Sigmoid colon (tissue), 4 donors: ENCODE measurements at regions not wholly inside any gene's neighbourhood (a gene's known extent, or its start where the extent isn't known, plus 50 kb on each side); places are given as distances from the start of the nearest gene placed in this dataset.

Experiments used
- EP300 ChIP-seq, 4 donors: sonication (generic); formaldehyde crosslinking; IDR thresholded peaks; one replicate each; pipeline ENCODE4 v1.6.1; 2017; ENCODE audit warnings: antibody characterized with exemption in 4 of 4
- POLR2A ChIP-seq, 2 donors: fragments of 450-650 bp; IDR thresholded peaks; one replicate each; pipeline ENCODE4 v1.6.1; 2016; ENCODE audit warnings: antibody characterized with exemption in 2 of 2, mild to moderate bottlenecking in 2 of 2, moderate library complexity in 2 of 2
- TF ChIP-seq, protein P1 (sequence below), 4 experiments: fragments of 450-650 bp in 3 of 4; fragments of 200-600 bp in 1 of 4; IDR thresholded peaks; one replicate each; pipeline ENCODE4 v1.5.1; 2016 to 2019; ENCODE audit warnings: antibody characterized with exemption in 4 of 4, mild to moderate bottlenecking in 3 of 4, moderate library complexity in 2 of 4

DNA sequence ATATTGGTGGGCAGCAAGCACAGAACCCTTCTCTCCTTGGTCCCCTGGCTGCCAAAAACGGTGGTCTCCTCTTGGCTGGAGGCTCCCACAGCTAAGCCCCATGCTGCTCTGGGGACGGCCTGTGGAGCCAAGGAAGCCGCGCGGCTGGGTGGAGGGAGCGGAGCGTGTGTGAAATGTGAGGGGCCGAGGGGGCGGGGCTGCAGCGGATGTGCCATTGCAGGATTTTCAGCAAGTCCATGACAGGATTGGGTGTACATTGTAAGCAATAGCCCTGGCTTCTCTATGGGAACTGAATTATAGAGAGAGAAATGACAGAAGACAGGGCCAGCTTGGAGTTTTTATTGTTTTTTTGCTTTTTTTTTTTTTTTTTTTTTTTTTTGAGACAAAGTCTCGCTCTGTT, 336.5 kb downstream of the DIRAS2 start:
- TF ChIP-seq, protein P1, sequence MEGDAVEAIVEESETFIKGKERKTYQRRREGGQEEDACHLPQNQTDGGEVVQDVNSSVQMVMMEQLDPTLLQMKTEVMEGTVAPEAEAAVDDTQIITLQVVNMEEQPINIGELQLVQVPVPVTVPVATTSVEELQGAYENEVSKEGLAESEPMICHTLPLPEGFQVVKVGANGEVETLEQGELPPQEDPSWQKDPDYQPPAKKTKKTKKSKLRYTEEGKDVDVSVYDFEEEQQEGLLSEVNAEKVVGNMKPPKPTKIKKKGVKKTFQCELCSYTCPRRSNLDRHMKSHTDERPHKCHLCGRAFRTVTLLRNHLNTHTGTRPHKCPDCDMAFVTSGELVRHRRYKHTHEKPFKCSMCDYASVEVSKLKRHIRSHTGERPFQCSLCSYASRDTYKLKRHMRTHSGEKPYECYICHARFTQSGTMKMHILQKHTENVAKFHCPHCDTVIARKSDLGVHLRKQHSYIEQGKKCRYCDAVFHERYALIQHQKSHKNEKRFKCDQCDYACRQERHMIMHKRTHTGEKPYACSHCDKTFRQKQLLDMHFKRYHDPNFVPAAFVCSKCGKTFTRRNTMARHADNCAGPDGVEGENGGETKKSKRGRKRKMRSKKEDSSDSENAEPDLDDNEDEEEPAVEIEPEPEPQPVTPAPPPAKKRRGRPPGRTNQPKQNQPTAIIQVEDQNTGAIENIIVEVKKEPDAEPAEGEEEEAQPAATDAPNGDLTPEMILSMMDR (IDR thresholded peaks at IDR 0.05), result no peak
- TF ChIP-seq POLR2A (IDR thresholded peaks at IDR 0.05), result no peak
- no peak for TF ChIP-seq EP300 (IDR thresholded peaks at IDR 0.05)
